GM23338 (cell line): ENCODE measurements at regions not wholly inside any gene's neighbourhood (a gene's known extent, or its start where the extent isn't known, plus 50 kb on each side); places are given as distances from the start of the nearest gene placed in this dataset.

Experiments
- ATAC-seq: fragments of 200-7000 bp; cut with Tn5 transposase; 3 replicates; pipeline ENCODE4 v1.9.1; 2020
- DNase-seq: peaks from one replicate; pipeline ENCODE4 v3.0.0-alpha.2; 2015; ENCODE audit warnings: low spot score
- H2AFZ ChIP-seq: fragments of 200-600 bp; sonication (generic); 2 replicates; pipeline ENCODE4 v1.8.0; 2016; ENCODE audit warnings: antibody characterized with exemption, mild to moderate bottlenecking, moderate library complexity
- H3F3A ChIP-seq: fragments of 200-600 bp; sonication (generic); replicated peaks from 2 replicates; pipeline ENCODE4 v1.8.0; 2017; ENCODE audit warnings: antibody characterized with exemption, mixed run types, low read depth
- H3K27ac ChIP-seq: fragments of 200-600 bp; sonication (generic); 2 replicates; pipeline ENCODE4 v1.6.1; 2016; ENCODE audit warnings: low read depth
- H3K27me3 ChIP-seq: fragments of 200-600 bp; sonication (generic); 2 replicates; pipeline ENCODE4 v1.8.0; 2016; ENCODE audit warnings: mild to moderate bottlenecking, mixed run types, moderate library complexity; ENCODE audit not compliant: insufficient read depth
- H3K36me3 ChIP-seq: fragments of 200-600 bp; sonication (generic); 2 replicates; pipeline ENCODE4 v1.8.0; 2016; ENCODE audit warnings: mild to moderate bottlenecking; ENCODE audit not compliant: insufficient read depth
- H3K4me1 ChIP-seq: fragments of 200-600 bp; sonication (generic); 2 replicates; pipeline ENCODE4 v1.8.0; 2016; ENCODE audit warnings: mild to moderate bottlenecking, moderate library complexity; ENCODE audit not compliant: insufficient read depth
- H3K4me2 ChIP-seq: fragments of 200-600 bp; sonication (generic); 2 replicates; pipeline ENCODE4 v1.7.1; 2017; ENCODE audit warnings: mixed run types
- H3K4me3 ChIP-seq: fragments of 200-600 bp; sonication (generic); 2 replicates; pipeline ENCODE4 v1.6.1; 2016; ENCODE audit warnings: mixed run types
- H3K79me2 ChIP-seq: fragments of 200-600 bp; sonication (generic); replicated peaks from 2 replicates; pipeline ENCODE4 v1.8.0; 2017; ENCODE audit warnings: mild to moderate bottlenecking; ENCODE audit not compliant: insufficient read depth
- H3K9me2 ChIP-seq: fragments of 200-600 bp; sonication (generic); 2 replicates; pipeline ENCODE4 v1.8.0; 2017; ENCODE audit not compliant: insufficient read depth
- H4K20me1 ChIP-seq: fragments of 200-600 bp; sonication (generic); replicated peaks from 2 replicates; pipeline ENCODE4 v1.8.0; 2017; ENCODE audit warnings: mild to moderate bottlenecking; ENCODE audit not compliant: insufficient read depth
- H3K27ac Mint-ChIP-seq: 2 replicates; pipeline ENCODE4 v1.8.0; 2020; ENCODE audit warnings: inconsistent platforms, mild to moderate bottlenecking, moderate library complexity, mixed read lengths
- H3K27me3 Mint-ChIP-seq: 3 replicates; pipeline ENCODE4 v1.8.0; 2022; ENCODE audit warnings: low read depth, mild to moderate bottlenecking, moderate library complexity, mixed read lengths, inconsistent platforms; ENCODE audit not compliant: insufficient read depth, poor library complexity
- H3K36me3 Mint-ChIP-seq: 3 replicates; pipeline ENCODE4 v1.8.0; 2021; ENCODE audit warnings: low read depth, mild to moderate bottlenecking, inconsistent platforms, moderate library complexity, mixed read lengths
- H3K4me1 Mint-ChIP-seq: 3 replicates; pipeline ENCODE4 v1.8.0; 2020; ENCODE audit warnings: mild to moderate bottlenecking, inconsistent platforms, mixed read lengths
- H3K4me3 Mint-ChIP-seq: 3 replicates; pipeline ENCODE4 v1.8.0; 2021; ENCODE audit warnings: moderate library complexity, mild to moderate bottlenecking, inconsistent platforms, mixed read lengths
- H3K9me3 Mint-ChIP-seq: 3 replicates; pipeline ENCODE4 v1.8.0; 2020; ENCODE audit warnings: moderate library complexity, mild to moderate bottlenecking, inconsistent platforms, mixed read lengths
- CREB1 ChIP-seq: fragments of 250-450 bp; sonication (Bioruptor Pico); IDR thresholded peaks from 2 replicates; pipeline ENCODE4 v1.5.0; 2020; ENCODE audit warnings: low read depth, mild to moderate bottlenecking, moderate library complexity
- EZH2 ChIP-seq: fragments of 200-600 bp; sonication (generic); IDR thresholded peaks from one replicate; pipeline ENCODE4 v1.8.0; 2017; ENCODE audit warnings: antibody characterized with exemption, mild to moderate bottlenecking, low read depth; ENCODE audit not compliant: unreplicated experiment
- NANOG ChIP-seq: IDR thresholded peaks from 2 replicates; pipeline ENCODE4 v1.6.1; 2016; ENCODE audit warnings: antibody characterized with exemption, borderline replicate concordance
- POLR2AphosphoS5 ChIP-seq: IDR thresholded peaks from 2 replicates; pipeline ENCODE4 v1.6.1; 2016; ENCODE audit warnings: antibody characterized with exemption, low read depth
- REST ChIP-seq: IDR thresholded peaks from one replicate; pipeline ENCODE4 v1.6.1; 2018; ENCODE audit warnings: antibody characterized with exemption; ENCODE audit not compliant: unreplicated experiment
- TF ChIP-seq, protein P1 (sequence below), 2 experiments: fragments of 200-600 bp in 1 of 2; sonication (generic) in 1 of 2; conservative IDR thresholded peaks; 2 replicates each; pipeline versions ENCODE4 v1.5.1 to v1.6.1; 2016 to 2017; ENCODE audit warnings: antibody characterized with exemption in 2 of 2, low read depth in 2 of 2, mild to moderate bottlenecking in 2 of 2, moderate library complexity in 1 of 2
- TF ChIP-seq, protein P2 (sequence below): fragments of 250-450 bp; sonication (Bioruptor Pico); IDR thresholded peaks from 2 replicates; pipeline ENCODE4 v1.5.0; 2020; ENCODE audit warnings: mild to moderate bottlenecking, moderate library complexity
- TF ChIP-seq, protein P3 (sequence below): IDR thresholded peaks from 2 replicates; pipeline ENCODE4 v1.6.1; 2016; ENCODE audit warnings: antibody characterized with exemption

DNA sequence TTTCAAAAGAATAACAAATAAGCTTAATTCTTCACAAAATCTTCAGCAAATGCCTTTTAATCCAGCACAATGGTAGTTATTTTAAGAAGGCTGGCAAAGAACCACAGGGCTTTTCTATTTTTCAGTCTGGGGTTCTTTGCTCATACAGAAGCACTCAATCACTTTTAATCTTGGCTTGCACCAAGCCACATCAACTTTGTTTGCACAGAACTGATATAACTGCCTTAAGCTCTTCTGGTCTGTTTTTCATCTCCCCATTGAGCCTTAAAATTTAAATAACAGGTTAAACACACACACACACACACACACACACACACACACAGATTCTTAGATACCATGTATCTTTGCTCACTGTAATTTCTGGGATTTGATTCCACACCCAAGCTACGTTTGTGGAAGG is 377.0 kb downstream of the GATA3 start:
- H4K20me1 ChIP-seq: no peaks in the 10 kb centered on the region
- H3K27me3 ChIP-seq: no peaks in the 10 kb centered on the region
- Mint-ChIP-seq H3K36me3 (no peaks in the 10 kb centered on the region), H3K27ac (no peak overlapping the region), H3K27me3 (no peaks in the 10 kb centered on the region), H3K4me1 (peaks cover 13% of the 10 kb centered on the region; the same call in 2 of the 3 replicates), H3K4me3 (no peak overlapping the region), H3K9me3 (no peaks in the 10 kb centered on the region)
- H3K79me2 ChIP-seq: no peaks in the 10 kb centered on the region
- H3F3A ChIP-seq: no peaks in the 10 kb centered on the region
- ATAC-seq: no peak
- no peaks in the 10 kb centered on the region for H3K36me3 ChIP-seq
- no peak for TF ChIP-seq CREB1 (CRISPR knock-in tag)
- TF ChIP-seq, protein P1, sequence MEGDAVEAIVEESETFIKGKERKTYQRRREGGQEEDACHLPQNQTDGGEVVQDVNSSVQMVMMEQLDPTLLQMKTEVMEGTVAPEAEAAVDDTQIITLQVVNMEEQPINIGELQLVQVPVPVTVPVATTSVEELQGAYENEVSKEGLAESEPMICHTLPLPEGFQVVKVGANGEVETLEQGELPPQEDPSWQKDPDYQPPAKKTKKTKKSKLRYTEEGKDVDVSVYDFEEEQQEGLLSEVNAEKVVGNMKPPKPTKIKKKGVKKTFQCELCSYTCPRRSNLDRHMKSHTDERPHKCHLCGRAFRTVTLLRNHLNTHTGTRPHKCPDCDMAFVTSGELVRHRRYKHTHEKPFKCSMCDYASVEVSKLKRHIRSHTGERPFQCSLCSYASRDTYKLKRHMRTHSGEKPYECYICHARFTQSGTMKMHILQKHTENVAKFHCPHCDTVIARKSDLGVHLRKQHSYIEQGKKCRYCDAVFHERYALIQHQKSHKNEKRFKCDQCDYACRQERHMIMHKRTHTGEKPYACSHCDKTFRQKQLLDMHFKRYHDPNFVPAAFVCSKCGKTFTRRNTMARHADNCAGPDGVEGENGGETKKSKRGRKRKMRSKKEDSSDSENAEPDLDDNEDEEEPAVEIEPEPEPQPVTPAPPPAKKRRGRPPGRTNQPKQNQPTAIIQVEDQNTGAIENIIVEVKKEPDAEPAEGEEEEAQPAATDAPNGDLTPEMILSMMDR (conservative IDR thresholded peaks at IDR 0.05; ENCODE audit: low read depth in 2 of 2): no peak
- no peak for TF ChIP-seq NANOG
- no peak for TF ChIP-seq EZH2
- TF ChIP-seq, protein P2, sequence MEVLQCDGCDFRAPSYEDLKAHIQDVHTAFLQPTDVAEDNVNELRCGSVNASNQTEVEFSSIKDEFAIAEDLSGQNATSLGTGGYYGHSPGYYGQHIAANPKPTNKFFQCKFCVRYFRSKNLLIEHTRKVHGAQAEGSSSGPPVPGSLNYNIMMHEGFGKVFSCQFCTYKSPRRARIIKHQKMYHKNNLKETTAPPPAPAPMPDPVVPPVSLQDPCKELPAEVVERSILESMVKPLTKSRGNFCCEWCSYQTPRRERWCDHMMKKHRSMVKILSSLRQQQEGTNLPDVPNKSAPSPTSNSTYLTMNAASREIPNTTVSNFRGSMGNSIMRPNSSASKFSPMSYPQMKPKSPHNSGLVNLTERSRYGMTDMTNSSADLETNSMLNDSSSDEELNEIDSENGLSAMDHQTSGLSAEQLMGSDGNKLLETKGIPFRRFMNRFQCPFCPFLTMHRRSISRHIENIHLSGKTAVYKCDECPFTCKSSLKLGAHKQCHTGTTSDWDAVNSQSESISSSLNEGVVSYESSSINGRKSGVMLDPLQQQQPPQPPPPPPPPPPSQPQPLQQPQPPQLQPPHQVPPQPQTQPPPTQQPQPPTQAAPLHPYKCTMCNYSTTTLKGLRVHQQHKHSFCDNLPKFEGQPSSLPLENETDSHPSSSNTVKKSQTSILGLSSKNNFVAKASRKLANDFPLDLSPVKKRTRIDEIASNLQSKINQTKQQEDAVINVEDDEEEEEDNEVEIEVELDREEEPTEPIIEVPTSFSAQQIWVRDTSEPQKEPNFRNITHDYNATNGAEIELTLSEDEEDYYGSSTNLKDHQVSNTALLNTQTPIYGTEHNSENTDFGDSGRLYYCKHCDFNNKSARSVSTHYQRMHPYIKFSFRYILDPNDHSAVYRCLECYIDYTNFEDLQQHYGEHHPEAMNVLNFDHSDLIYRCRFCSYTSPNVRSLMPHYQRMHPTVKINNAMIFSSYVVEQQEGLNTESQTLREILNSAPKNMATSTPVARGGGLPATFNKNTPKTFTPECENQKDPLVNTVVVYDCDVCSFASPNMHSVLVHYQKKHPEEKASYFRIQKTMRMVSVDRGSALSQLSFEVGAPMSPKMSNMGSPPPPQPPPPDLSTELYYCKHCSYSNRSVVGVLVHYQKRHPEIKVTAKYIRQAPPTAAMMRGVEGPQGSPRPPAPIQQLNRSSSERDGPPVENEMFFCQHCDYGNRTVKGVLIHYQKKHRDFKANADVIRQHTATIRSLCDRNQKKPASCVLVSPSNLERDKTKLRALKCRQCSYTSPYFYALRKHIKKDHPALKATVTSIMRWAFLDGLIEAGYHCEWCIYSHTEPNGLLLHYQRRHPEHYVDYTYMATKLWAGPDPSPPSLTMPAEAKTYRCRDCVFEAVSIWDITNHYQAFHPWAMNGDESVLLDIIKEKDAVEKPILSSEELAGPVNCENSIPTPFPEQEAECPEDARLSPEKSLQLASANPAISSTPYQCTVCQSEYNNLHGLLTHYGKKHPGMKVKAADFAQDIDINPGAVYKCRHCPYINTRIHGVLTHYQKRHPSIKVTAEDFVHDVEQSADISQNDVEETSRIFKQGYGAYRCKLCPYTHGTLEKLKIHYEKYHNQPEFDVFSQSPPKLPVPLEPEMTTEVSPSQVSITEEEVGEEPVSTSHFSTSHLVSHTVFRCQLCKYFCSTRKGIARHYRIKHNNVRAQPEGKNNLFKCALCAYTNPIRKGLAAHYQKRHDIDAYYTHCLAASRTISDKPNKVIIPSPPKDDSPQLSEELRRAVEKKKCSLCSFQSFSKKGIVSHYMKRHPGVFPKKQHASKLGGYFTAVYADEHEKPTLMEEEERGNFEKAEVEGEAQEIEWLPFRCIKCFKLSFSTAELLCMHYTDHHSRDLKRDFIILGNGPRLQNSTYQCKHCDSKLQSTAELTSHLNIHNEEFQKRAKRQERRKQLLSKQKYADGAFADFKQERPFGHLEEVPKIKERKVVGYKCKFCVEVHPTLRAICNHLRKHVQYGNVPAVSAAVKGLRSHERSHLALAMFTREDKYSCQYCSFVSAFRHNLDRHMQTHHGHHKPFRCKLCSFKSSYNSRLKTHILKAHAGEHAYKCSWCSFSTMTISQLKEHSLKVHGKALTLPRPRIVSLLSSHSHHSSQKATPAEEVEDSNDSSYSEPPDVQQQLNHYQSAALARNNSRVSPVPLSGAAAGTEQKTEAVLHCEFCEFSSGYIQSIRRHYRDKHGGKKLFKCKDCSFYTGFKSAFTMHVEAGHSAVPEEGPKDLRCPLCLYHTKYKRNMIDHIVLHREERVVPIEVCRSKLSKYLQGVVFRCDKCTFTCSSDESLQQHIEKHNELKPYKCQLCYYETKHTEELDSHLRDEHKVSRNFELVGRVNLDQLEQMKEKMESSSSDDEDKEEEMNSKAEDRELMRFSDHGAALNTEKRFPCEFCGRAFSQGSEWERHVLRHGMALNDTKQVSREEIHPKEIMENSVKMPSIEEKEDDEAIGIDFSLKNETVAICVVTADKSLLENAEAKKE (CRISPR knock-in tag): no peak
- TF ChIP-seq, protein P3, sequence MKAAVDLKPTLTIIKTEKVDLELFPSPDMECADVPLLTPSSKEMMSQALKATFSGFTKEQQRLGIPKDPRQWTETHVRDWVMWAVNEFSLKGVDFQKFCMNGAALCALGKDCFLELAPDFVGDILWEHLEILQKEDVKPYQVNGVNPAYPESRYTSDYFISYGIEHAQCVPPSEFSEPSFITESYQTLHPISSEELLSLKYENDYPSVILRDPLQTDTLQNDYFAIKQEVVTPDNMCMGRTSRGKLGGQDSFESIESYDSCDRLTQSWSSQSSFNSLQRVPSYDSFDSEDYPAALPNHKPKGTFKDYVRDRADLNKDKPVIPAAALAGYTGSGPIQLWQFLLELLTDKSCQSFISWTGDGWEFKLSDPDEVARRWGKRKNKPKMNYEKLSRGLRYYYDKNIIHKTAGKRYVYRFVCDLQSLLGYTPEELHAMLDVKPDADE: no peak
- TF ChIP-seq POLR2AphosphoS5: no peak
- no peak for TF ChIP-seq REST
- no peaks in the 10 kb centered on the region for H3K9me2 ChIP-seq
- H3K4me1 ChIP-seq: 0 out of 2 replicates have a peak, but pooled peaks cover 8% of the 10 kb centered on the region
- no peak overlapping the region for H2AFZ ChIP-seq
- no peak overlapping the region for H3K4me2 ChIP-seq
- H3K27ac ChIP-seq: no peak overlapping the region
- H3K4me3 ChIP-seq: no peak overlapping the region
- no peak for DNase-seq
